Neural cell (in vitro differentiated cells): ENCODE measurements at regions not wholly inside any gene's neighbourhood (a gene's known extent, or its start where the extent isn't known, plus 50 kb on each side); places are given as distances from the start of the nearest gene placed in this dataset.

Experiments used
- CTCF ChIP-seq: fragments of 450-650 bp; IDR thresholded peaks from 2 replicates; pipeline ENCODE4 v1.5.1; 2014; ENCODE audit warnings: antibody characterized with exemption, mild to moderate bottlenecking, moderate library complexity; ENCODE audit not compliant: poor library complexity, severe bottlenecking
- EP300 ChIP-seq: fragments of 450-650 bp; conservative IDR thresholded peaks from 2 replicates; pipeline ENCODE4 v1.6.1; 2014; ENCODE audit warnings: antibody characterized with exemption, mild to moderate bottlenecking, moderate library complexity; ENCODE audit not compliant: poor library complexity, severe bottlenecking
- EZH2 ChIP-seq: fragments of 200-600, 300-800 bp; shearing (Covaris generic), sonication (generic); IDR thresholded peaks from 2 replicates; pipeline ENCODE4 v1.6.1; 2014; ENCODE audit warnings: antibody characterized with exemption, low read length, borderline replicate concordance, mild to moderate bottlenecking; ENCODE audit not compliant: insufficient read depth, poor library complexity, severe bottlenecking
- MXI1 ChIP-seq: fragments of 450-650 bp; conservative IDR thresholded peaks from 2 replicates; pipeline ENCODE4 v1.6.1; 2014; ENCODE audit warnings: antibody characterized with exemption, mild to moderate bottlenecking; ENCODE audit not compliant: poor library complexity, severe bottlenecking

GRCh38 chr5:57741336-57741735 is 258.7 kb upstream of the ACTBL2 start:
- no peak for TF ChIP-seq CTCF
- TF ChIP-seq MXI1 = no peak
- no peak for TF ChIP-seq EZH2
- TF ChIP-seq EP300 = no peak
